ENCODE measurements at regions not wholly inside any gene's neighbourhood (a gene's known extent, or its start where the extent isn't known, plus 50 kb on each side); places are given as distances from the start of the nearest gene placed in this dataset.
"Not testable (repeated sequence)": the region's sequence is repeated elsewhere in the genome, so short reads cannot be mapped to it uniquely, and the experiment has no call there.

GRCh38 chr3:159711560-159712333 lies 276.9 kb upstream of the IL12A start:
- peak; percentile 76 for DNase-seq (ENCODE audit: low read depth, low spot score)

DNA sequence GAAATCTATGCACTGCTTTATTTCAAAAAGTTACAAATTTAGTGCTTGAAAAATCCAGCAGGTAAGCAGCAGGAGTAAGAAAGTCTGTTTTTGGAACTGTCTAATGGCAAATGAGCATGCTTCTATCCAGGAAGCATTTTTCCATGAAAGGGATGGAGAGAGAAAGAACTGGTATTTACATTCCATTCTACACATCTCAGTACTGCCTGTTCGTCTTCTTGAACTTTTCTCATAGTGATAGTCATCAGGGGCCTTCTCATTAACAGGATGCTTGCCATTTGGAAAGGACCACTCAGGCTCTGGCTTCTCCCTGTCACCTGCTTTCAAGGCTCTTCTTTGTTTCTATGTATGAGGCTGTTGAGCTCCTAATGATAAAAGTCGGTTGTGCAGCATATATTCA lies 267.3 kb upstream of the IL12A start:
- no peak for DNase-seq (ENCODE audit: low read depth, low spot score)

DNA sequence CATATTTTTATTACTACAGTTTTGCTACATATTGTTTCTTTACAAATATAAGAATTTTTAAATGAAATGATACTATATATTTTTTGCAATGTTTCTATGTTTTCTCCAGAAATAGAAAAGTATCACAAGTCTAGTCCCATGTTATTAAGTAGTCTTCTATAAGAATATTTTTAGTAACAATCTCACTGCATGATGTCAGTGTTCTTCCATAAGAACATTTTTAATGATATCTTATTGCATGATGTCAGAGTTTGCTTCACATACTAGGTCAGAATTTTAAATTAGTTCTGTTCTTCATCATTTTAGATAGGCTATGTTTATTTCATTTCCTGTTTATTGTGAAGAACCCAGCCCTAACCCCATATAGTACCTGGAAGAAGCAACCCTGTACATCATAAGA lies 265.3 kb upstream of the IL12A start:
- no peak for DNase-seq (ENCODE audit: low read depth, low spot score)

DNA sequence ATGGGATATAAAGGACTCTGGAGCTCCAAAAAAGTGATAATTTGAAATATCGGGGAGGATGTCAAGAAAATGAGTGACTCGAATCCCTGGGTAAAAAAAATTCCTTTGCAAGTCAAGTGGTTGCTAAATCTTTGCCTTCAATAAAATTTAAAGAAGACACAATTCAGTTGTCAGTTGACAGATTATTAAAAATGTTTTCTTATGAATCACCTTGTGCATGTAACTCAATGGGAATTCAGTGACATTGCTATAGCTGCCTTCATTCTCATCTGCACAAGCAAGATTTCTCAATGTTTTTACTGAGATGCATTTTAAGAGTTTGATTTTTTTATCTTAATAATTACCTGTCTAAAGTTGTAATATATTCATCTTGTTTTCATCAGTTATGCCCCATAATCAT lies 264.0 kb upstream of the IL12A start:
- DNase-seq (ENCODE audit: low read depth, low spot score), result no peak

- DNase-seq (ENCODE audit: low read depth, low spot score), result no peak
Measured at GRCh38 chr3:159726231-159726964, 262.2 kb upstream of the IL12A start.

- no peak for DNase-seq (ENCODE audit: low read depth, low spot score)
Measured at GRCh38 chr3:159727506-159727905, 261.1 kb upstream of the IL12A start.

GRCh38 chr3:159731254-159731653 lies 257.4 kb upstream of the IL12A start:
- DNase-seq (ENCODE audit: low read depth, low spot score), result peak; percentile 22

- peak; percentile 79 for DNase-seq (ENCODE audit: low read depth, low spot score)
Measured at GRCh38 chr3:159732172-159733111, 256.2 kb upstream of the IL12A start.

DNA sequence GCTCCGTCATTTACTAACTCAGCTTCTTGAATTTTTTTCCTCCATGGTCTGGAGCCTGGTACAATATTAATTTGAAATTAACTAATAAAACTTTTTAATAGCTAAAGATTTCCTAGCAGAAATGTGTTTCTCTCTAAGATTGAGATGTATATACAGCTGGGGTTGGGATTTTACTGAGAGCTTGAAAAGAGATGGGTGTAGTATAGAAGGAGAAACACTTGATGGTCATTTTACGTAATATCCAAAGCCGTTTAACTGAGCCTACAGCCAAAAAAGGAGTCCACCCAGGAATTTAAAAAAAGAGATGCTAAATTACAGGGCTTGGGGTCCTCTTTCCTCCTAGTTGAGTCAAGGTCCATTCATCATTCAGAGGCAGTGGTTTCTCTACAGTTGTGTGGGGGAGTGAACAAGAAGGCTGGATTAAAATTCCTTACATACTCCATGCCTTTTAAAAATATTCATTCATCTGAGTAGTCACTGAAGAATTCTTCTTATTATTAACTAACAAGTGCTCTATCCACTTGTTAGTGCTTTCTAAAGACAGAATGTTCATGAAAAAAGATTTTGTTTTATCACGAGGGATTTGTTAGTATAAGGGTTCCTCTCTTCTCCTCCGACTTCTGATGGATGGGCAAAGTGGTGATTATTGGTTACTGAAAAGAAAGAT lies 255.3 kb upstream of the IL12A start:
- no peak for DNase-seq (ENCODE audit: low read depth, low spot score)

DNA sequence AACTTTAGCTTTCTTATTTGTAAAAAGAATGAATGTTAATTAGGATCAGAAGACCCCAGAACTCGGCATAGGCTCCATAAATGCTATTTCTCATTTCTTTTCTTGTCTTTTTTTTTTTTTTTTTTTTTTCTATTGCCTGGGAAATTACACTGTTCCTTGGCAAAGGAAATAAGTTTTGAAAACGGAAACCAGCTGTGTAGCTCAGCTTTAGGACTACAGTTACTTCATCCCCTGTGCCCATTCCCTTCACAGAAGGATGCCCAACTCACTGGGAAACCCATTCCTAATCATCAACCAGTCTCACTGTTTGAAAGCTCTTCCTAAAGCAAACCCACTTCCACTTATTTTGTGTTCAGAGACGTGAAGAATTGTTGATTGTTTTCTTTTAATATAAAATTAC lies 254.0 kb upstream of the IL12A start:
- DNase-seq (ENCODE audit: low read depth, low spot score), result no peak

DNA sequence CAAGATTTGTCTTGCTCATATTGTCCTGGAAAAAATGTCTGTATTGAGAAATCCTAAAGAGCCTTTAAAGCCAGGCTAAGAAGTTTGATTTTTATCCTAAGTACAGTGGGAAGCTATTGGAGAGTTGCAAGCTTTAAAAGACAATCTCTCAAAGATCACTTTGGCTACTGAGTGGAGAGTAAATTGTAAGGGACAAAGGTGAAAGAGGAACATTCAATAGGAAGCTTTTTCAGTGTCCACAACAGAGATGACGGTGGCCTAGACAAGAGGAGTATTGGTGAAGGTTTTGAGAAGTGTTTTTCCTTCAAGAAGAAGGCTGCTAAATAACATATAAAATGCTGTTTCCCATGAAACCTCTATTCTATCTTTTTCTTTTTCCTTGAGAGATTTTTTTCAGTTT lies 249.5 kb upstream of the IL12A start:
- DNase-seq (ENCODE audit: low read depth, low spot score), result no peak

- DNase-seq (ENCODE audit: low read depth, low spot score), result no peak
Measured at GRCh38 chr3:159739969-159740368, 248.7 kb upstream of the IL12A start.

GRCh38 chr3:159741281-159741680 lies 247.4 kb upstream of the IL12A start:
- DNase-seq (ENCODE audit: low read depth, low spot score), result no peak

GRCh38 chr3:159748425-159748824 lies 240.2 kb upstream of the IL12A start:
- no peak for DNase-seq (ENCODE audit: low read depth, low spot score)

DNA sequence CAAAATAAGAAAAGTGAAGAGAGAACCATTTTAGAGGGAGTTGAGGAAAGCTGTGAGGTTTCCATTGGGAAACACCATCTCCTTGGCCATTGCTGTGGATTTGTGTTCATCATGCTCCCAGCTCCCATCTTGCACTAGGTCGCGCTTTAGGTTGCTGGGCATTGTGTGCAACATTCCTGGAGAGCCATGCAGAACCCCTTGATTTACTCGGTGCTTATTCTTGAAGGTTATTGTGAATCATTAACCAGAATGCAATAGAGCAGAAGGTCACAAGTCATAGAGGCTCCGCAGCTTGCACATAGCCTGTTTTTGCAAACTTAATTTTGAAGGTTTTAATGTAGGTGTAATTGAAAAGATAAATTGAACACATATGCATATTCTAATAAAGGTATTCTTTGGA lies 239.2 kb upstream of the IL12A start:
- no peak for DNase-seq (ENCODE audit: low read depth, low spot score)

DNA sequence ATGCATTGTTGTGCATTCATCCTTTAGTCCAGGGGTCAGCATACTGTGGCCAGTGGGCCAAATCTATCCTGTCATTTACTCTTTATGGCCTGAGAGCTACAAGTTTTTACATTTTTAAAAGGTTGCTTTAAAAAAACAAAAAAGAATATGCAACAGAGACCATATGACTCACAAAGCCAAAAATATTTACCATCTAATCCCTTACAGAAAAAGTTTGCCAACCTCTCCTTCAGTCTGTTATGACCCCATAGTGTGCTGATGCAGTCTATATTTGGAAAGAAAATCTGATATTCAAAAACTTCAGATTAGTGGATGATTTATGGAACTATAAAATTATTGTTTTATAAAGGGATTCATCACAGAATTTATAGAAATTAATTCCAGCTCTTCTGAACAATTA lies 237.5 kb upstream of the IL12A start:
- no peak for DNase-seq (ENCODE audit: low read depth, low spot score)

DNA sequence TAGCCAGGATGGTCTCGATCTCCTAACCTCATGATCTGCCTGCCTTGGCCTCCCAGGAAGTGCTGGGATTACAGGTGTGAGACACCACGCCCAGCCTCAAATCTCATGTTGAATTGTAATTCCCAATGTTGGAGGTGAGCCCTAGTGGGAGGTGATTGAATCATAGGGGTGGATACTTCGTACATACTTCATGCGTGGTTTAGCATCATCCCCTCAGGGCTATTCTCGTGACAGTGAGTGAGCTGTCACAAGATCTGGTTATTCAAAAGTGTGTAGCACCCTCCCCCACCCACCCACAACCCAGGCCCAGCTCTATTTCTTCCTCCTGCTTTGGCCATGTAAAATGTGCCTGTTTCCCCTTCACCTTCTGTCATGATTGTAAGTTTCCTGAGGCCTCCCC lies 236.9 kb upstream of the IL12A start:
- no peak for DNase-seq (ENCODE audit: low read depth, low spot score)

GRCh38 chr3:159756279-159757207 lies 232.1 kb upstream of the IL12A start:
- DNase-seq (ENCODE audit: low read depth, low spot score), result not testable (repeated sequence)

GRCh38 chr3:159757341-159758060 lies 231.1 kb upstream of the IL12A start:
- DNase-seq (ENCODE audit: low read depth, low spot score), result no peak

DNA sequence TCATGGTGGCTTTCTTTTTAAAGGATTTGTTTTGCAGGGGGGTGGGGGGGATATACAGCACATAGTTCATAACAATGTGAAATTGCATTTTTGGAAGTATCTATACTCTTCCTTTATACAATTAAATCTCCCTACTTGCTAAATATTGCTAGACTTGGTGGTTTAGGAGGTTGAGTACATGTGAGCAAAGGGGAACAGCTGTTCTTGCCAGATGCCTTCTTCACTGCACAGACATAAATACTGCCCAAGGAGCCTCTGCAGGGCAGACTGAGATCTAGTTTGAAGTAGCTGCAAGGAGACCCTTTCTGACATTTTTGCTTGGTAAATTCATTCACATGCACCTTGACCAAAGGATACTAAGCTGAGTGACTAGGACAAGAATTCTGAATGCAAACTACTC lies 228.6 kb upstream of the IL12A start:
- DNase-seq (ENCODE audit: low read depth, low spot score), result no peak
